ENCODE measurements at regions not wholly inside any gene's neighbourhood (a gene's known extent, or its start where the extent isn't known, plus 50 kb on each side); places are given as distances from the start of the nearest gene placed in this dataset.

- H3K9me3 Mint-ChIP-seq (ENCODE audit: insufficient read depth): no peaks in the 10 kb centered on the region
- H3K4me3 ChIP-seq (ENCODE audit: control extremely low read depth in 1 of 5, extremely low read depth in 1 of 5, insufficient read depth in 1 of 5, low read depth in 2 of 5, low read length in 4 of 5): no peak overlapping the region
- no peaks in the 10 kb centered on the region for H3K4me1 ChIP-seq (ENCODE audit: control insufficient read depth in 2 of 2, insufficient read depth in 2 of 2, low read length in 2 of 2)
- no peak for ATAC-seq (ENCODE audit: low read depth)
- no peaks in the 10 kb centered on the region for H3K27me3 Mint-ChIP-seq
- H3K36me3 ChIP-seq (replicated peaks in 1 of 2; ENCODE audit: control extremely low read depth in 1 of 2, control insufficient read depth in 1 of 2, extremely low read depth in 1 of 2, insufficient read depth in 2 of 2, low read length in 1 of 2): no peaks in the 10 kb centered on the region
- no peaks in the 10 kb centered on the region for H3K9me3 ChIP-seq (ENCODE audit: control extremely low read depth in 1 of 3, control insufficient read depth in 2 of 3, insufficient read depth in 1 of 3, low read length in 2 of 3)
- no peak overlapping the region for H3K27ac Mint-ChIP-seq
- TF ChIP-seq CTCF (IDR thresholded peaks at IDR 0.05): no peak
- no peak for TF ChIP-seq EZH2 (IDR thresholded peaks at IDR 0.05; ENCODE audit: borderline replicate concordance, insufficient read depth, low read depth, low read length, poor library complexity, severe bottlenecking)
- CTCF ChIA-PET: no interaction called here
- 100% methylated on average over 1 of the region's 3 CpGs for WGBS (ENCODE audit: insufficient coverage)
- no peak overlapping the region for H2AFZ ChIP-seq (ENCODE audit: insufficient read depth, low read depth, low read length, poor library complexity, severe bottlenecking)
- H4K20me1 ChIP-seq (ENCODE audit: control insufficient read depth, insufficient read depth, low read length, poor library complexity, severe bottlenecking): no peaks in the 10 kb centered on the region
- POLR2A ChIA-PET: no interaction called here
- no peaks in the 10 kb centered on the region for H3K4me1 Mint-ChIP-seq
- H3K4me2 ChIP-seq (replicated peaks; ENCODE audit: low read depth, low read length, poor library complexity, severe bottlenecking): no peak overlapping the region
- H3K9ac ChIP-seq (ENCODE audit: low read length): no peak overlapping the region
- DNase-seq: no peak
- intact Hi-C loops (cut with micrococcal nuclease): no loop called here
- H3K4me3 Mint-ChIP-seq: no peak overlapping the region
- H3K79me2 ChIP-seq (ENCODE audit: control insufficient read depth, insufficient read depth, low read length): no peaks in the 10 kb centered on the region
- no peaks in the 10 kb centered on the region for H3K27me3 ChIP-seq (replicated peaks in 1 of 4; ENCODE audit: control extremely low read depth in 1 of 4, control insufficient read depth in 3 of 4, insufficient read depth in 4 of 4, low read length in 3 of 4)
- no peak overlapping the region for H3K27ac ChIP-seq (ENCODE audit: low read length in 2 of 2)
Observed at GRCh38 chrX:3527166-3527565, 180.7 kb upstream of the MXRA5 start.

- Histone ChIP-seq H3K36me3 (replicated peaks in 1 of 2; ENCODE audit: control extremely low read depth in 1 of 2, control insufficient read depth in 1 of 2, extremely low read depth in 1 of 2, insufficient read depth in 2 of 2, low read length in 1 of 2) (no peaks in the 10 kb centered on the region), H3K4me3 (ENCODE audit: control extremely low read depth in 1 of 5, extremely low read depth in 1 of 5, insufficient read depth in 1 of 5, low read depth in 2 of 5, low read length in 4 of 5) (no peak overlapping the region), H2AFZ (ENCODE audit: insufficient read depth, low read depth, low read length, poor library complexity, severe bottlenecking) (no peak overlapping the region), H3K27ac (ENCODE audit: low read length in 2 of 2) (no peak overlapping the region), H3K9me3 (ENCODE audit: control extremely low read depth in 1 of 3, control insufficient read depth in 2 of 3, insufficient read depth in 1 of 3, low read length in 2 of 3) (no peaks in the 10 kb centered on the region), H3K4me1 (ENCODE audit: control insufficient read depth in 2 of 2, insufficient read depth in 2 of 2, low read length in 2 of 2) (no peaks in the 10 kb centered on the region), H4K20me1 (ENCODE audit: control insufficient read depth, insufficient read depth, low read length, poor library complexity, severe bottlenecking) (no peaks in the 10 kb centered on the region), H3K9ac (ENCODE audit: low read length) (no peak overlapping the region), H3K27me3 (replicated peaks in 1 of 4; ENCODE audit: control extremely low read depth in 1 of 4, control insufficient read depth in 3 of 4, insufficient read depth in 4 of 4, low read length in 3 of 4) (no peaks in the 10 kb centered on the region), H3K79me2 (ENCODE audit: control insufficient read depth, insufficient read depth, low read length) (no peaks in the 10 kb centered on the region), H3K4me2 (replicated peaks; ENCODE audit: low read depth, low read length, poor library complexity, severe bottlenecking) (no peak overlapping the region)
- no peak overlapping the region for H3K4me3 Mint-ChIP-seq
- WGBS (ENCODE audit: insufficient coverage): no CpG with 5 or more reads among the region's 2 CpGs
- CTCF ChIA-PET: no interaction called here
- TF ChIP-seq CTCF (IDR thresholded peaks at IDR 0.05): no peak
- no peak for TF ChIP-seq EZH2 (IDR thresholded peaks at IDR 0.05; ENCODE audit: borderline replicate concordance, insufficient read depth, low read depth, low read length, poor library complexity, severe bottlenecking)
- POLR2A ChIA-PET: no interaction called here
- intact Hi-C loops (cut with micrococcal nuclease): no loop called here
- no peak for DNase-seq
- no peaks in the 10 kb centered on the region for H3K9me3 Mint-ChIP-seq (ENCODE audit: insufficient read depth)
- H3K27me3 Mint-ChIP-seq: no peaks in the 10 kb centered on the region
- no peaks in the 10 kb centered on the region for H3K4me1 Mint-ChIP-seq
- H3K27ac Mint-ChIP-seq: no peak overlapping the region
- ATAC-seq (ENCODE audit: low read depth): no peak
Observed at GRCh38 chrX:3526731-3527130, 180.3 kb upstream of the MXRA5 start.
